ENCODE measurements at regions not wholly inside any gene's neighbourhood (a gene's known extent, or its start where the extent isn't known, plus 50 kb on each side); places are given as distances from the start of the nearest gene placed in this dataset.

GRCh38 chr19:28971049-28971448, 241.9 kb downstream of the UQCRFS1 start:
- no peak for DNase-seq

GRCh38 chr19:28968721-28969120, 244.2 kb downstream of the UQCRFS1 start:
- DNase-seq: no peak

- no peak for DNase-seq
These were observed 246.1 kb downstream of the UQCRFS1 start for GRCh38 chr19:28966737-28967399.

- no peak for DNase-seq
These were observed 248.5 kb downstream of the UQCRFS1 start for GRCh38 chr19:28964500-28964899.

DNA sequence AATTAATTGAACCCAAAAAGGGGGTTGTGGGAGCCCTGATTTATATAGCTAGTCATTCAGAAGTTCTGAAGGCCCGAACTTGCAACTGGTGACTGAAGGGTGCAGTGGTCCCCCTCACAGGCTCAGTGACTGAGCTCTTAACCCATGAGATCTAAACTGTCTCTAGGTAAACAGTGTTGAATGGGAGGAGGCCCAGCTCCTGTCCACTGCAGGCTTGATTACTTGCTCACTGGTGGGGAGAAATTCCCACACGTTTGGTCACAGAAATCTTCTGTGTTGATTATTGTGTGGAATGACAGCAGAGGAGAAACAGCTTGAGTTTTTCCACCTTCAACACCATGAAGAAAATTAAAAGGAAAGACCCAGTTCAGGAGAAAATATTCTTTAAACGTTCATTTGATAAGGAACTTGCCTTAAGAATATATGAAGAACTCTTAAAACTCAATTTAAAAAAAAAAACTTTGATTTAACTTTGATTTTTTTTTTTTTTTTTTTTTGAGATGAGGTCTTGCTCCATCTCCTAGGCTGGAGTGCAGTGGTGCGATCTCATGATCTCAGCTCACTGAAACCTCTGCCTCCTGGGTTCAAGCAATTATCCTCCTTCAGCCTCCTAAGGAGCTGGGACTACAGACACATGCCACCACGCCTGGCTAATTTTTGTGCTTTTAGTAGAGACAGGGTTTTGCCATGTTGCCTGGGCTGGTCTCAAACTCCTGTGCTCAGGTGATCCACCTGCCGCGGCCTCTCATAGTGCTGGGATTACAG, 249.3 kb downstream of the UQCRFS1 start:
- no peak for DNase-seq

GRCh38 chr19:28961772-28962500, 251.0 kb downstream of the UQCRFS1 start:
- no peak for DNase-seq

- no peak for DNase-seq
These were observed 251.8 kb downstream of the UQCRFS1 start for GRCh38 chr19:28960986-28961705.

DNA sequence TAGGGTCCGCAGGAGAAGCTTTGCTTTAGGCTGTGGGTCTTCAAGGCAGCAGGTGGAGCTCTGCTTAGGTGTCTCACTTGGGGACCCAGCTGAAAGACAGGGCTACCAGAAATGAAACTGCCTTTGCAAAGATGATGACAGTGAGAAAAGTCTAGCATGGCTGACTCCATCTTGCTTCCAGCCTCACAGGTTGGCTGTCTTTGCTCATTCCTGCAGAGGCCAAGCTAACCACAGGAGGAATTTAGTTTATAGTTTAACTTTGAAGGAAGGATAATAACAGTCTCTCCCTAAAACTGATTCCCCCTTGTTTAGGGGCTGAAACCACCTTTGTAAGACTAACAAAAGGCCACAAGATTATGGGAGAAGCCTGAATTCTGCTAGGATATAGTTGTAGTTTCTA, 252.4 kb downstream of the UQCRFS1 start:
- DNase-seq: no peak

DNA sequence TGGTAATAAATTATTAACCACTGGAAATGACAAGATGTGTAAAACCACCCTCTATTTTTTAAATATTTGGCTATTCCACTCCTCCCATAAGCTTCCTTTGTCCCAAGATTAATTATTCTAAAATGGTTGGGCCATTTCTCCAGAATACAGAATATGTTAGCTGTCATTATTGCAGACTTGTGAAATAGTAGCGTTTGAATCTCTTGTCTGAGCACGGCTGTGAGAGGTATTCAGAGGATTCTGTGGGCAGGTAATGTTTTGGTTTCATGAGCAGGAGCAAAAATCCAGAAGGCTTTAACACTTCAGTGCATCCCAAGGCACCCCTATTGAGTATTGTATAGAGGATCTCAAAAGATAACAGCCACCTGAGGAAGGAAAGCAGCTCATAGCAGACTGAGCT, 256.0 kb downstream of the UQCRFS1 start:
- no peak for DNase-seq

- DNase-seq: no peak
These were observed 256.5 kb downstream of the UQCRFS1 start for GRCh38 chr19:28956421-28956820.

GRCh38 chr19:28949535-28949934, 263.4 kb downstream of the UQCRFS1 start:
- DNase-seq: no peak

DNA sequence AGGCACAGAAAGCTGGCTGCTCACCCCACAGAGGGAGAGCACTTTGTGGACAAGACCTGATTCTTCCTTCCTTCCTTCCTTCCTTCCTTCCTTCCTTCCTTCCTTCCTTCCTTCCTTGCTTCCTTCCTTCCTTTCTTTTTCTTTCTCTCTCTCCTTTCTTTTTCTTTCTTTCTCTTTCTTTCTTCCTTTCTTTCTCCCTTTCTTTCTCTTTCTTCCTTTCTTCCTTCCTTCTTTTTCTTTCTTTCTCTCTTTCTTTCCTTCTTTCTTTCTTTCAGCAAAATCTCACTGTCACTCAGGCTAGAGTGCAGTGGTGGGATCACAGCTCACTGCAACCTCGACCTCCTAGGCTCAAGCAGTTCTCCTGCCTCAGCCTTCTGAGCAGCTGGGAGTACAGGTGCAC, 263.9 kb downstream of the UQCRFS1 start:
- DNase-seq: no peak

- DNase-seq: no peak
These were observed 264.4 kb downstream of the UQCRFS1 start for GRCh38 chr19:28948566-28948965.

- DNase-seq: no peak
These were observed 264.9 kb downstream of the UQCRFS1 start for GRCh38 chr19:28948026-28948425.

DNA sequence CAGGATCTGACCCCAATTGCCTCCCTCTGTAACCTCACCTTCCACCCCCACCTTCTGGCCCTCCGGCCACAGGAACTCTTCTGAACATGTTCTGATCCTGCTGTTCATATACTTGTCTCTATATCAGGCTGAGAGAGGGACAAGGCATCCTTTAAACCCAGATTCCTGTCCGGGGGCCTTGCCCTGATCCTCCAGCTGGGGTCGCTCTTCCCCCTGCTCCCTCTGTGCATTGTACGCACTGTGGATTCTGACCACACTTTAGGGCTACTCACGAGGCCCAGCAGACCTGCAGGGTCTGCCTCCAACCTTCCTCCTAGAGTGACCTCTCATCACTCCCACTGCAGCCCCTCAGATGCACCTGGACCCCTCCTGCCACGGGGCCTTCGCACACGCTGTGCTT, 269.3 kb downstream of the UQCRFS1 start:
- no peak for DNase-seq

DNA sequence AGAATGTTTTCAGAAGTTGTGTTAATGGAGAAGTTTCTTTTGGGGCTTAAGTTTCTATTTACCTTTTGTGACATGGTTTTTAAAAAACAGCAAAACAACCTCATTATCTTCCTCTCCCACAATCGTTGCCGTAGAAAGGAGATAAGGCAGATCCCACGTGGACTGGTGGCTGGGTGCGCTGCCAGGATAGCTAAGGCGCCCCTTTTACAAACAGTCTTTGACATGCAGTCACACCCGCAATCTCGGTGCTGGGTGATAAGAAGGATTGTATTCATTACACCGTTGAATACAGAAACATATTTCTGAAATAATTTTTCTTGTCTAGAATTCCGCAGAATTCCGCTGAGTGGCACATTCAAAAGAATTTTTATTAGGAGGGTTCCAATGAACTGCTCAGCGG, 271.1 kb downstream of the UQCRFS1 start:
- DNase-seq: no peak

DNA sequence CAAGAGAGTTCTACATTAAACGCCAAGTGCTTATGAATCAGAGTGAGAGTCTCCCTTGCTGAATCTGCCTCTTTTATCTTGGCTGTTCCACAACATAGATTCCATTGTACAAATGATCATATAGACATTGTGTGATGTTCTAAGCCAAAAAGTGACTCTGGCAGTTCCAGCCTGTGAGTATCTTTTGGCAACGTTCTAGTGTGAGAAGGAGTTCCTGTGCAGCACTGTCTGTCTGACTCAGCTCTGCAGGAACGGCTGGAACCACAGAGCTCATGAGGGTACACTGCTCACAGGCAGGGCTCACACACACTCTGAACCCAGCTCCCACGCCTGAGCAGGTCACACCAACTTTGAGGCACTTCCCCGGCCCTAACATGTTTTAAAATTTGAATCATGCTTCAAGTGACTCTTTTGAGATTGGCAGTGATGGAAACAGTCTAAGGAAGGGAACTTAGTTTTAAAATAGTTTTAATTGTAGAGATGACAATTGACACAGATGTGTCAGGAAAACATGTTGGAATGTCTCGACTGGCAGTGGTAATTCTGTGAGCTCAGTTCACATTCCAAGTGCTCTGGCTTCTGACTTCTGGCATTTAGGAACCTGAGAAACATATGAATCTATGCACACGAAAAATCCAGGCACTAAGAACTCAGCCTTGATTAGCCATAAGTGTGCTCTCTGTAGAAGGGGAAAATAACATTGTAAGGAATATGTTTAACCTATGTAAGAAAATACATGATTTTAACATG, 272.0 kb downstream of the UQCRFS1 start:
- no peak for DNase-seq

DNA sequence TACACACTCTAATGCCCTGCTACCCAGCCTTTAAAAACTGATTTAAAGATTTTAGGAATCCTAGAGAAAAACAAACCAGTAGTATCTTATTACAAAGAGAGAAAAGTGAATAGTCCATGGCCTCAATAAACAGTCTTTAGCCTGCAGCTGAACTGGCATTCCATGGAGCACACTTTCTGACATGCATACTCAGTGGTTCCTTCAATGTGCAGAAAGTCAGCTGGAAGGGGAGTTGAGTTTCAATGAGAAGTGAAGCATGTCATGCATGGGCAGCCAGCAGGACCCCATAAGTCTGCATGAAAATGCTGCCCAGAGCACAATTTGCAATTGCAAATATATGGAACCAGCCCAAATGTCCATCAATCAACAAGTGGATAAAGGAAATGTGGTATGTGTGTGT, 273.7 kb downstream of the UQCRFS1 start:
- no peak for DNase-seq

- no peak for DNase-seq
These were observed 276.9 kb downstream of the UQCRFS1 start for GRCh38 chr19:28936001-28936400.

DNA sequence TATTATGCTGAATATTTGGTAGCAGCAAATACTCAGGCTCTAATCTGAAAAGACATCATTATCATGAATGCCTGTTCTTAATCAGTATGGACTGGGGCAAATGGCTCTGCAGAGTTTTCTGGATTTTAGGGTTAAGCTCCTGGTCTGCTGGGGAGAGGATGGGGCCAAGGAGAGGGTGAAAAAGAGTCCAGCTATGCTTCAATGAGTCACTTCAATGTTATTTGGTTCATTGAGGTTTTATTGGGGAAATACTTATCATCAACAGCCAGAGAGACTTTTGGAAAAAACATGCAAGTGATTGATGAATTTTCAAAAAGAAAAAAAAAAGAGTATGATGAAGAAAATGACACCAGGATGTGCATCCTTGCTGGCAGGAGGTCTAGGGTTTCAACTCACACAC, 278.3 kb downstream of the UQCRFS1 start:
- DNase-seq: no peak

- DNase-seq: no peak
These were observed 279.9 kb downstream of the UQCRFS1 start for GRCh38 chr19:28933039-28933438.

DNA sequence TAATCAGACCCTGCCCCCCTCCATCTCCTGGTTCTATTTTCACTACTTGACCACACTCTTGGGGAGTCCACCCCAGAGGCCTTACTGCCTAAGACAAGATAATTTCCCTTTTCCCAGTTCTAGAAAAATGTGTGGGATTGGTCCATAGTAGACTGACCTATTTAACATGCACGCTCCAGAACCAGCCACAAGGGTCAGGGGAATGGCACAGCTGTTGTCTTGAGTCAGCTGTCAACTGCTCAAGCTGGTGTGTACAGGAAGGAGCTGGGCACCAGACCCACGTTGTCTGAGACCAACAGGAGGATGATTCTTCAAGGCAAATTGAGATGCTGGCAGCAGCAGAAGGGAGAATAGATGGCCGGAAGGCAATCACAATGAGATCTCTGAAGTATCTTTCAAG, 280.5 kb downstream of the UQCRFS1 start:
- no peak for DNase-seq

GRCh38 chr19:28929006-28929405, 283.9 kb downstream of the UQCRFS1 start:
- no peak for DNase-seq
